GM21717 (cell line): ENCODE measurements at regions not wholly inside any gene's neighbourhood (a gene's known extent, or its start where the extent isn't known, plus 50 kb on each side); places are given as distances from the start of the nearest gene placed in this dataset.

Experiments
- ATAC-seq: cut with Tn5 transposase; IDR thresholded peaks from one replicate; pipeline ENCODE4 v1.9.1; 2021; ENCODE audit warnings: mild to moderate bottlenecking, moderate library complexity; ENCODE audit not compliant: unreplicated experiment

DNA sequence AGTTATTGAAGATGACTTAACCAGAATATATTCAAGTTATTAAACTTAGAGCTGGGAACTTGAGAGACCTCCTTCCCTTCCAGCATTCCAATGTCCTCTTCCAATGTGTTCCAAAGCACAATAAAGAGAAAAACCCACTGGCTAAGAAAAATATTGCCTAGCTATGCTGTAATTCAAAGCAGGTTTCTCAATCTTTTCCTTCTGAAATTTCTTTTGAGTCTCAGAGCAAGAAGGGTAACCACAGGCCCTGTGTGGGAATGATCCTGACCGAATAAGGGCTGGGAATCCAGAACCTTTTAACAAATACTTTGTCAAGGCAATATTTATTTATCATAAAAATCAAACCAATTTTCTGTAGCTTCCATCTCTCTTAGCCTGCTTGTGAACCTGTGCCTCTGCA lies 150.7 kb upstream of the SFRP2 start:
- ATAC-seq: no peak

DNA sequence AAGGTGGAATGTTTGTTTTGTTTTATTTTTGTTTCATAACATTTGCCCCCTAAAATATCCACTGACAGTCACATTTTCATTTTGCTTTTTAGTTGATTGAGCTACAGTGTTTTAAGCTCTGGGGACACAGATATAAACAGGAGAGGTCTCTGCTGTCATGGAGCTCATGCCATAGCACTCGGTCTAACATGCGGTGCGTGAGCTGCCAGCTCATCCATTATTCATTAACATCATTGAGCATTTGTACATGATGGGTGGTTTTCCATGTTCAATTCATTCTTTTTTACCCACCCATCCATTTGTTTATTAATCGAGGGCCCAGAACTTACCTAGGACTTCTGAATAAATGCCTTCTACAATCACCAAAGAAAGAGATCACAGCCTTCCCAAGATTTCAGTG lies 150.1 kb upstream of the SFRP2 start:
- no peak for ATAC-seq

DNA sequence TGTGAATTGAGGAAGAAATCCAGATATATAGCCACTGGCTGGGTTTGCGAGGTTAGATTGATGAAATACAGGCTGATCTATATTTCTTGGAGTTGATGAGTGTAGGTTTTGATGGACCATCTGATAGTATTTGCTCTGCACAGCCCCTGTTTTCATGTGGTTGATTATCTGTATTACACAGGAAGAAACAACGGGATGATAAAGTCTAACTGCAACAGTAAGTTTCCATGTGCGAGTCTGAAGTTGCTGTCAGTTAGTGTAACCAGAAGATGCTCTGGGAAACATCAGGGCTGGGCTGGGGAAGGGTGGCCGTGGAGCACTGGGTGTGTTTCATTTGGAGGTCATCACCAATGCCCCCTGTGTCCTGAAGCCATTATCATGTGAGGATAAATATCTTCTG lies 148.4 kb upstream of the SFRP2 start:
- no peak for ATAC-seq

DNA sequence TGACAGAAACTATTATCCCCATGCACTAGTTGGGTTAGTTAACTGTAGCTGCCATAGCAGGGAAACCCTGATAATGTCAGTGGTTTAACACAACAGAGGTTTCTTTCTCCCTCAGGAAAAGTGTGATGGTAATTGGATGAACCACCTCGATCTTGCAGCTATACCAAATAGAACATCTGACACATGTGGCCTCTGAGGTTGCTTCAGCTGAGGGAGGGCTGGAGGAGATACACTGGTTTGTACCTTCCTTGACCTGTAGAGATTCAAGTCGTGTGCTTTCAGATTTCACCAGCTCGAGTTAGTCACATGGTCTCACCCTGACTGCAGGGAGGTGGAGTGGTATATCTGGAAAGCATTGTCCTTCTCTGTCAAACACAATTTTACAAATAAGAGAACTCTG lies 147.2 kb upstream of the SFRP2 start:
- no peak for ATAC-seq

GRCh38 chr4:153934688-153935017 lies 145.8 kb upstream of the SFRP2 start:
- ATAC-seq: no peak

GRCh38 chr4:153933915-153934687 lies 145.2 kb upstream of the SFRP2 start:
- no peak for ATAC-seq

DNA sequence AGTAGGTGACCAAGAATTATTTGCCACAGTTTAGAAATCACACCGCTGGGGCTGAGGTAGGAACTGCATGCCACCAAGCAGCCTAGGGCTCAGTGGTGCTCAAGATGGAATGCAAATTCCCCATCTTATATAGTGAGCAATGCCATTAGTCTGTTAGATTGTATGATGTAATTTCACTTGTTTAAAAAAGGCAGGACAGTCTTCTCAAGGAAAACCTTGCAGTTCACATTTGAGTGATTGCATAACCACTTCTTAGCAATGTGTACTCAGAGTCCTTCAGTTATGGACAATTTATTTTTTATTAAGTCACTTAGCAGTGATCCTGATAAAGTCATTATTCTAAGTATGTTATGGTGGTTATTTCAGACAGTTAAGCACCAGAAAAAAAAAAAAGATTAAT lies 142.9 kb upstream of the SFRP2 start:
- no peak for ATAC-seq

DNA sequence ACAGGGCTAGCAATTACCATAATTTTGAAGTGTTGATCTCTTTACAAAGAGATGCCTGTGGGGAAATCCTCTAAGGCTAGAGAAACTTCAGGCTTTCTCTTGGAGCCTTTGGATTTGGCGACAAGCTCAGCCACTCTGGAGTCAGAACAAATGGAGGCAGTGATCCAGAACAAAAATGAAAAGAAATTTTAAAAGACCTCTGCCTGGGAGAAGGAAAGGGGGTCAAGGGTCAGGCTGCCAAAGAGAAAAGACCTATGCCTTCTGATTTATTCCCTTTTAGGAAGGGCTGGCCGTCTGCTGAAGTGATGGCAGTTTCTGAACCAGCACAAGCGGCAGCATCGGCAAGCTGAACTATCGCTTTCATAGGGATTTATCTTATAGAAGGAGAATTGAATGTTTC lies 140.8 kb upstream of the SFRP2 start:
- no peak for ATAC-seq

- ATAC-seq: no peak
Measured at GRCh38 chr4:153927451-153927850, 138.6 kb upstream of the SFRP2 start.

DNA sequence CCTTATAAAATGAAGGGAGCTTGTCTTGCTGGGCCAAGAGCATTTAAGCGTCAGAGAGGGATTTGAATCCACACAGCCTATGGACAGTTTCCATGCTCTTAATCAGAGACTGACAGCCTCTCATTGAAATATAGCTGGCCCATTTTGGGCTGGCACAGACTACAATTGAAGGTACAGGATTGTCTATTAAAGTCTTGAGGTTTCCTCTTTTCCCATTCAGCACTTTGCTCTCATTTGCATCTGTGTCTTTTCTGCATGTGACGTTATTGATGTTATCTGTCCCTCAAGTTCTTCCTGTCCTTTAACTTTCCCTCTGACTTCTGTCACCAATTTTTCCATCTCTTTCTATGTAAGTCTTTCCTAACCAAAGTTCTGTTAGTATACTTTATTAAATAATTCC lies 133.3 kb upstream of the SFRP2 start:
- no peak for ATAC-seq

DNA sequence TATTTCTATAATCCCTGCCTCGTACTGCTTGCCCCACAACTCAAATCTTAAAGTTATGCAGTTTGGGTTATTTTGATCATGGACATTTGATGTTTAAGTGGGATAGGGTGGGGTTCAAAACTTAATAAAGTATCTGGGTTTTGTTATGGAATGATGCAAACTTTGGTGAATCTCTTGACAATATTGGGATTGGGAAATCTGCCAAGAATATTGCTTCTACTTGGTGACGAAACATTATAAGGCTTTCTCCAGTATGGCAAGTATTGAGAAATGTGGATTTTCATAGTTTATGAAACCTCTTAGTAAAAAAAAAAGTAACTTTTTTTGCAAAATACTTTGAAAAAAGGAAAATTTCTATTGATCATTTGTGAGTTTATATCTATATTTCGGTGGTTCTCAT lies 130.8 kb upstream of the SFRP2 start:
- no peak for ATAC-seq

- ATAC-seq: peak; percentile 99
Measured at GRCh38 chr4:153916273-153916755, 127.4 kb upstream of the SFRP2 start.

- no peak for ATAC-seq
Measured at GRCh38 chr4:153912301-153912700, 123.4 kb upstream of the SFRP2 start.

- no peak for ATAC-seq
Measured at GRCh38 chr4:153909672-153910071, 120.8 kb upstream of the SFRP2 start.

GRCh38 chr4:153906231-153906630 lies 117.3 kb upstream of the SFRP2 start:
- no peak for ATAC-seq

DNA sequence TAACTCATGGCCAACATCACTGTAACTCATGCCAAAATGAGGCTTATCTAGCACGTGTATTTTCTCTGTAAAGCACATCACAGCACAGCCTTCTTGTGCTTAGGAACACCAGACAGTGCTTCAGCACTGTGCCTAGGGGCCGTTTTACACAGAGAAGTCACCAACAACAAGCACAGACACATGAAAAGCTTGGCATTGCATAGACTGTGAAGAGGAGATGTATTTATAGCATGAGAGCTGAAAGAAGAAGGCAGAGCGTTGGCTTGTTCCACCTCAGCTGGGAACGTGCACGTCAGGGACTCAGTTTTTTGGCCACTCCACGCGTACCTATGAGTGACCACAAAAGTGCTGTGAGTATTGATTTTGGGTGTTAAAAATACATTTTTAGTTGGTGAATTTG lies 116.3 kb upstream of the SFRP2 start:
- no peak for ATAC-seq

DNA sequence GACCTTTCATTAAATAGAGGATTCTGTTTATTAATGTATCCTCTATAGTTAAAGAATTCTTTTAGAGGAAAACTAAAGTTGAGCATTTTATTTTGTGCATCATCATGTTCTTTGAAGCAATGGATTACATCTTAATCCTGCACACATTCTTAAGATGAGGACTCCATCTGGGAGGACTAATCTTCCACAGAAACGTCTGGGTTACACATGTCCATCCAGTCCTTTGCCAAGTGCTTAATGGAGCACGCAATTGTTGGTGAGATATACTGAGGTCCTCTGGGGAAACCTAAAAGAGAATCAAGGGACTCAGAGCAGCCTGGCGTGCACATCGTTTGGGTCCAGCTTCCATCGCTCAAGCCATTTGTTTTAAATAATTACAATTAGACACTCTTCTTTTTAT lies 115.1 kb upstream of the SFRP2 start:
- ATAC-seq: no peak

DNA sequence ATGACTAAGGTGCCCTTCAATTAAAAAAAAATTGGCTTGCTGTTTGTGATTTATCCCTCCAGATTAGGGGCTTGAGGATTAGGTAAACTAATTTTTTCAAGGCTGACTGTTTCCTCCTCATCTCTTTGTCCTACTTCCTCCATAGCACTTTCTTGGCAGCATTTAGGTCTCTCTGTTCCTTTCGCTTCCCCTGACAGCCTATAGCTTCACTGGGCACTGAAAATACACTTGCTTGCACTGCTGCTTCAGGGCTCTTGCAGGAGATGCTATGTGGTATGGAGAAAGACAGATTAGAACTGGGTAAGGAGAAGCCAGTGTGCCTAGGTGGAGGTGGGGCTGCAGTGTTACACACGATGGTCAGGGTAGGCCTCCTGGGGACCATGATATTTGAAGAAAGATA lies 112.3 kb upstream of the SFRP2 start:
- no peak for ATAC-seq

DNA sequence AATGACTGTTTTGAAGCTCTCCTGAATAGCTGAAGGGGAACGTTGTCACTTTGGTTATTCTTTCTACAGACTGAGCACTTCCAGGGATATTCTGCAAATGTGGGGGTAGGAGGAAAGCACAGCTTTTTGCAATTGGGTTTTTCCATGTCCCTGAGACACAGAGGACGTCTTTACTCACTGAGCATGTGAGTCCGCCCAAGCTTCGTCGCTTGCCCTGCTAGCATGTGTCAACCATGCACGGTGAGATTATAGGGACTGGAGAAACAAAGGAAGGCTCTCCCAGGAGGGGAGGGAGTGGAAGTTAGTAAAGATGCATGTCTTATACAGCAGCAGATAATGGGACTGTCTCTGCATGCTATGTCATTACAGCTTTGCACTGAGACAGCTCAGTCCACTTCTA lies 111.5 kb upstream of the SFRP2 start:
- ATAC-seq: no peak

DNA sequence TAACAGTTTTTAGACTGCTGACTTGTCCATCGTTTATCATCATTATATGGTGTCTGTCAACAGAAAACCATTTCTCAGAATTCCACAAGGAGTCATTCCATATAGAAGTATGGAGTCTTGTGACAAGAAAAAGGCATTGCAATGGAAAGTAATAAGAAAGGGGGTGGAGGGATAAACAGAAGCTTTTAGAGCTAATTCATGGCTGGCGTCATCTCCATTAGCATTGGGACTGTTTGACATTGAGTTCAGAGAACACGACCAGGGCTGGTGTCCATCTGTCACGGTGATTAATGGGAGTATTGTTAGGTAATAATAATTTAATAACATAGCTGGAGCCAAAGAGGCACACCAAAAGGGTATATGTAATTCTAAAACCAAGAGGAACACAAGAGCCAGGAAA lies 101.9 kb upstream of the SFRP2 start:
- ATAC-seq: no peak

GRCh38 chr4:153887217-153887616 lies 98.3 kb upstream of the SFRP2 start:
- no peak for ATAC-seq

- no peak for ATAC-seq
Measured at GRCh38 chr4:153884325-153884724, 95.4 kb upstream of the SFRP2 start.

- ATAC-seq: no peak
Measured at GRCh38 chr4:153880983-153881382, 92.1 kb upstream of the SFRP2 start.
